ENCODE measurements at regions not wholly inside any gene's neighbourhood (a gene's known extent, or its start where the extent isn't known, plus 50 kb on each side); places are given as distances from the start of the nearest gene placed in this dataset.

DNA sequence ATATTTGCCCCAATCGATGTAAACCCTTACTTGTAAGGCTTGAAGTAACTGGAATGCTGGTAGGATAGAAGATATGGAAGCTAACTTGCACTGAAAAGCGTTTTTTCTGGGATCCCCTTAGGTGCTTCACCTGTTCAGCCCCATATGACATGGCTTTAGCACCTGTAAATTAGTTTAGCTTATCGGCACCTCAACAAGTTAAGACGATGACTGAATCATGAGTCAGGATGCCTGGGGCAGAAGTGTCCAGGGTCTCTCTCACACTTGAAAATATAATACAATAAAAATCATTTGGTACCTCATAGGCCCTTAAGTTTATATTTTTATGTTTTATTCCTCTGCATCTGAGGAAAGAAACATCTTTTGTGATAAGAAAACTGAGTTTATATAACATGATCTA lies 409.2 kb upstream of the LRRC4C start:
- TF ChIP-seq, protein P1, sequence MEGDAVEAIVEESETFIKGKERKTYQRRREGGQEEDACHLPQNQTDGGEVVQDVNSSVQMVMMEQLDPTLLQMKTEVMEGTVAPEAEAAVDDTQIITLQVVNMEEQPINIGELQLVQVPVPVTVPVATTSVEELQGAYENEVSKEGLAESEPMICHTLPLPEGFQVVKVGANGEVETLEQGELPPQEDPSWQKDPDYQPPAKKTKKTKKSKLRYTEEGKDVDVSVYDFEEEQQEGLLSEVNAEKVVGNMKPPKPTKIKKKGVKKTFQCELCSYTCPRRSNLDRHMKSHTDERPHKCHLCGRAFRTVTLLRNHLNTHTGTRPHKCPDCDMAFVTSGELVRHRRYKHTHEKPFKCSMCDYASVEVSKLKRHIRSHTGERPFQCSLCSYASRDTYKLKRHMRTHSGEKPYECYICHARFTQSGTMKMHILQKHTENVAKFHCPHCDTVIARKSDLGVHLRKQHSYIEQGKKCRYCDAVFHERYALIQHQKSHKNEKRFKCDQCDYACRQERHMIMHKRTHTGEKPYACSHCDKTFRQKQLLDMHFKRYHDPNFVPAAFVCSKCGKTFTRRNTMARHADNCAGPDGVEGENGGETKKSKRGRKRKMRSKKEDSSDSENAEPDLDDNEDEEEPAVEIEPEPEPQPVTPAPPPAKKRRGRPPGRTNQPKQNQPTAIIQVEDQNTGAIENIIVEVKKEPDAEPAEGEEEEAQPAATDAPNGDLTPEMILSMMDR (IDR thresholded peaks at IDR 0.05; ENCODE audit: low read depth, low read length): no peak
- TF ChIP-seq EZH2phosphoT487 (IDR thresholded peaks at IDR 0.05; ENCODE audit: low read depth): no peak

Measured in OCI-LY3 (cell line).